SJCRH30 (cell line): ENCODE measurements at regions not wholly inside any gene's neighbourhood (a gene's known extent, or its start where the extent isn't known, plus 50 kb on each side); places are given as distances from the start of the nearest gene placed in this dataset.

Experiments used
- DNase-seq, 2 experiments: peaks; one replicate each; pipeline ENCODE4 v3.0.0-alpha.2; 2015 to 2020
- H3K27ac ChIP-seq: fragments of 250-450 bp; sonication (Bioruptor Pico); 2 replicates; pipeline ENCODE4 v1.5.1; 2020; ENCODE audit warnings: mild to moderate bottlenecking, moderate library complexity
- H3K27me3 ChIP-seq: fragments of 250-450 bp; sonication (Bioruptor Pico); 2 replicates; pipeline ENCODE4 v1.5.1; 2020; ENCODE audit warnings: mild to moderate bottlenecking, moderate library complexity
- H3K36me3 ChIP-seq: fragments of 250-450 bp; sonication (Bioruptor Pico); 2 replicates; pipeline ENCODE4 v1.5.1; 2020; ENCODE audit warnings: mild to moderate bottlenecking, moderate library complexity
- H3K4me1 ChIP-seq: fragments of 250-450 bp; sonication (Bioruptor Pico); 2 replicates; pipeline ENCODE4 v1.5.1; 2020; ENCODE audit warnings: mild to moderate bottlenecking, moderate library complexity
- H3K4me3 ChIP-seq: fragments of 250-450 bp; sonication (Bioruptor Pico); 2 replicates; pipeline ENCODE4 v1.5.1; 2020; ENCODE audit warnings: mild to moderate bottlenecking, moderate library complexity
- H3K9me3 ChIP-seq: fragments of 250-450 bp; sonication (Bioruptor Pico); replicated peaks from 2 replicates; pipeline ENCODE4 v1.5.1; 2020; ENCODE audit warnings: mild to moderate bottlenecking, moderate library complexity

DNA sequence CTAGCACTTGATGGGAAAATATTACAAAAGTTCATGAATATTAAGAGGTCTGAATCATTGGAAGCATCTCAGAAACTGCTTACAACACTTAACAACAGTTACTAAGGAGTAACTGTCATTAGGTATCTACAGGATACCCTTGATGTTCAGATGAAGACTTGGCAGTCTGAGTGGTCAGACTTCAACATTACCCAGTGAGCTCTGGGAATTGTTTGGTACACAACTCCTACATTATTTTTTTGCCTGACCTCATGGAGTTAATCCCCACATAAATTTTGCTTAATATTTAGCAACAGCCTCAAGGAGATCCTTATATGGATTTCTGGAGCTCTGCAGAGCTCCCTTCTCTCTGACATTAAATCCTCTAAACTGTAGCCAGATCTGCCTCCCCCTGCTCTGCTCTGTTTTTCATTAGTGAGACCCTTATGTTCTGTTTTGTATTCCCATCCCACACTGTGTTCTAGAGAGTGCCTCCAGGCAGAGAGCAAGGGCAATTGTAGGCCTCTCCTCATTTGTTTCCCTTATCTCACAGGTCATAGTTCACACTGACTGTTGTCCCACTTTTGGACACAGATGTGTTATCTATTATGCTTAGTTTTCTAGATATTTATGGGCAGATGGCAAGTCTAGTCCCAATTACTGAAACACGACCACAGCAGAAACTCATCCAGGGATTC is 368.8 kb downstream of the GASK1B start:
- Histone ChIP-seq H3K4me1 (no peaks in the 10 kb centered on the region), H3K9me3 (no peaks in the 10 kb centered on the region), H3K27ac (no peak overlapping the region), H3K27me3 (no peaks in the 10 kb centered on the region), H3K36me3 (no peaks in the 10 kb centered on the region), H3K4me3 (no peak overlapping the region)
- no peak for DNase-seq

DNA sequence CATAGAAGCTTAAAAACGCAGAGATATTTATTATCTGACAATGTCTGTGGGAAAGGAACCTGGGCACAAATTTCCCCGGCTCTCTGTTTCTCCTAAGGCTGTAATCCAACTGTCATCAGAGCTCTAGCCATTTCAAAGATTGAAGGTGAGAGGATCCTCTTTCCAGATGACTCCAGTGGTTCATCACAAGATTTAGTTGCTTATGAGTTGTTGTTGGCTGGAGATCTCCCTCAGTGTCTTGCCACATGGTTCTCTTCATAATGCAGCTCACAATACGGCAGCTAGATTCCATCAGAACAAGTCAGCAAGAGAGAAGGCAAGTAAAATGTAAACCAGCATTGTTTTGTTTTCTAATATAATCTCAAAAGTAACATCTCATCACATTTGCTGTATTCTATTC is 369.4 kb downstream of the GASK1B start:
- Histone ChIP-seq H3K9me3 (no peaks in the 10 kb centered on the region), H3K27me3 (no peaks in the 10 kb centered on the region), H3K36me3 (no peaks in the 10 kb centered on the region), H3K4me3 (no peak overlapping the region), H3K4me1 (no peaks in the 10 kb centered on the region), H3K27ac (no peak overlapping the region)
- DNase-seq, result no peak

DNA sequence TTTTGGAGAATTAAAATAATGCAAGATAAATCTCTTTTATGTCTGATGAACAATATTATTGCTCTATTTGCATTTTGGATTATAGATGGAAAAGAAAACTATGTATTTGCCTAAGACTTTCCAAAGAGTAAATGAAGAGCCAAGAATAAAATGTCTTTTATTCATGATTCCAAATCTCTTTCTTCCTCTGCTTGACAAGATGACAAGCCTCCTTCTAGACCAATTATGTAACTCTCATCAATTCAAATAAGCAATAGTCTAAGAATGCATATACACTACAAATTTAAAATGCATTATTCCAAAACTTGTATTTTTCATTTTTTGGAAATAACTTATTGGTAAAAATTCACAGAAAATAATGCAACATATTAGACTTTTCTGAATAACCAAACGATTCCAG is 377.3 kb downstream of the GASK1B start:
- H3K27ac ChIP-seq, result no peak overlapping the region
- DNase-seq, result no peak
- H3K27me3 ChIP-seq, result no peaks in the 10 kb centered on the region
- no peaks in the 10 kb centered on the region for H3K36me3 ChIP-seq
- H3K4me1 ChIP-seq, result no peaks in the 10 kb centered on the region
- H3K9me3 ChIP-seq, result no peaks in the 10 kb centered on the region
- H3K4me3 ChIP-seq, result no peak overlapping the region

GRCh38 chr4:157792716-157793115 is 380.1 kb downstream of the GASK1B start:
- Histone ChIP-seq H3K4me3 (no peak overlapping the region), H3K27me3 (no peaks in the 10 kb centered on the region), H3K9me3 (no peaks in the 10 kb centered on the region), H3K27ac (no peak overlapping the region), H3K4me1 (no peaks in the 10 kb centered on the region), H3K36me3 (no peaks in the 10 kb centered on the region)
- no peak for DNase-seq

- Histone ChIP-seq H3K4me1 (no peaks in the 10 kb centered on the region), H3K36me3 (no peaks in the 10 kb centered on the region), H3K9me3 (no peaks in the 10 kb centered on the region), H3K27ac (no peak overlapping the region), H3K4me3 (no peak overlapping the region), H3K27me3 (no peaks in the 10 kb centered on the region)
- DNase-seq, result no peak
Measured at GRCh38 chr4:157791236-157791635, 381.6 kb downstream of the GASK1B start.

DNA sequence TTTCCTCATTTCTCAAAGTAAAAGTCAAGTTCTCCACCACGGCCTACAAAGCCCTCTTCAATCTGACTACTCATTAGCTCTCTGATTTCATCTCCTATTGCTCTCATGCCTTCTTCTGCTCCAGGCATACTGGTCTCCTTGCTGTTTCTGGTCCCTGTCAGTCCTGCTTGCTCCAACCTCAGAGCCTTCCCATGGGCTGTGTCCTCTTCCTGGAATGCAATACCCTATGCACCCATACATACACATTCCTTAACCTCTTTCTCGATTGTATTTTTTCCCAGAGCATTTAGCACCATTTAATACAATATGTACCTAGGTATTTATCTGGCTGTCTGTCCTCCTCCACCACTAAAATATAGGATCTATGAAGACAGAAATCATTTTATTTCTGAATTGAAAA is 385.2 kb downstream of the GASK1B start:
- Histone ChIP-seq H3K9me3 (no peaks in the 10 kb centered on the region), H3K27ac (no peak overlapping the region), H3K36me3 (no peaks in the 10 kb centered on the region), H3K27me3 (no peaks in the 10 kb centered on the region), H3K4me1 (no peaks in the 10 kb centered on the region), H3K4me3 (no peak overlapping the region)
- no peak for DNase-seq

GRCh38 chr4:157781361-157781760 is 391.5 kb downstream of the GASK1B start:
- H3K9me3 ChIP-seq, result no peaks in the 10 kb centered on the region
- H3K4me1 ChIP-seq, result no peaks in the 10 kb centered on the region
- no peak overlapping the region for H3K27ac ChIP-seq
- H3K27me3 ChIP-seq, result no peaks in the 10 kb centered on the region
- no peaks in the 10 kb centered on the region for H3K36me3 ChIP-seq
- H3K4me3 ChIP-seq, result no peak overlapping the region
- DNase-seq, result no peak

DNA sequence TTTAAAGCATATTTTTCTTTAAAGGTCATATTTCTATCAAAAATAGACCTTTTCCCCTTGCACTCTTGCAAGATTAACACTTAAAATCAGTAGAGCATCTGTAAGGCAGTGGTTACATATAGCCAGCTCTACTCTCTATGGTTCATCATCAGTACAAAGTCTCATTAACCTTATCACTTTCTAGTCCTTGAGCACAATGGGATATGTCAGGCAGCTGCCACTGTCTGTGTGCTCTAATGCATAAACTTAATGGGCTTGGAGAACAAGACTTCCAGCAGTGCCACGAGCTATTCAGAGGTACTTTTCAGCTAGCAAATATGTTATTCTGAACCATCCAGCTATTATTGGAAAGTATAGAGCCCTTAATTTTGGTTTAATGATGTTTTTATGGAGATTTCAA is 393.7 kb downstream of the GASK1B start:
- DNase-seq, result no peak
- H3K36me3 ChIP-seq, result no peaks in the 10 kb centered on the region
- H3K4me3 ChIP-seq, result no peak overlapping the region
- no peaks in the 10 kb centered on the region for H3K27me3 ChIP-seq
- H3K27ac ChIP-seq, result no peak overlapping the region
- H3K9me3 ChIP-seq, result no peaks in the 10 kb centered on the region
- H3K4me1 ChIP-seq, result no peaks in the 10 kb centered on the region

DNA sequence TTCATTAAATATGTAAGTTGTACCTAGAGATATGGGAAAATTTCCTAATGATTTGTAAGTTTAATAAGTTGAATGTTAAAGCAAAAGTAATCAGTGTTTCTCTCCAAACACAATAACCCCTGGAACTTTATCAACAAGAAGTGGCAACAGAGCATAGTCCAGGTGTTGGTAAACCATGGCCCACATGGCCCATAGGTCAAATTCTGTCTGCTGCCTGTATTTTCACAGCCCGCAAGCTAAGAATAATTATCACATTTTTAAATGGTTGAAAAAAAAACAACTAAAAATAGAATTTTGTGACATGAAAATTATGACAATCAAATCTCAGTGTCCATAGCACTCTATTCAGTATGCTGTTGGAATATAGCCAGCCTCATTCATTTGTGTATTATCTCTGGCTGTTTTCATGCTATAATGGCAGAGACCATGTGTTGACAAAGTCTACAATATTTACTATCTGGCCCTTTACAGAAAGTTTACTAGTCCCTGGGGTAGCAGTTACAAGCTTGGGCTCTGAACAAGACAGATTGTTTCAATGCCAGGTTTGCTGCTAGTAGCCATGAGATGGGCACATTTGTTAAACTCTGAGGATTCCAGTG is 395.8 kb downstream of the GASK1B start:
- no peak for DNase-seq
- Histone ChIP-seq H3K27me3 (no peaks in the 10 kb centered on the region), H3K4me1 (no peaks in the 10 kb centered on the region), H3K9me3 (no peaks in the 10 kb centered on the region), H3K27ac (no peak overlapping the region), H3K4me3 (no peak overlapping the region), H3K36me3 (no peaks in the 10 kb centered on the region)

DNA sequence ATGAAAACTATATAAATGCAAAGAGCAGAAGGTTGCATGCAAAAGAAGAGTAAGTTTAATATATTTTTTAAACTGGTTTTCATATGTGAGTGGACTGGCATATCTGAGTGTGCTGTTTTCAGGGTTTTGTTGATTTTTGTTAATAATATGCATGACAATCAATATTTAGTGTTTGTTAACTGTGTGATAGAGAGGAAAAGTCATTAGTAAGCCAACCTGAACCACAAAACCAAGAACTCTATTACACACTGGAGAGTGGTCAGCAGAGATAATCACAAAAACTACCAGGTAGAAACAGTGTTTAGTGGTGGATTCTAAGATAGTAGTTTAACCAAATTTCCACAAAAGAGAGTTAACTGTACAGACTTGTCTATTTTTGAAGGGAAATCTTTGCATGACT is 396.9 kb downstream of the GASK1B start:
- Histone ChIP-seq H3K4me1 (no peaks in the 10 kb centered on the region), H3K36me3 (no peaks in the 10 kb centered on the region), H3K27ac (no peak overlapping the region), H3K27me3 (no peaks in the 10 kb centered on the region), H3K9me3 (no peaks in the 10 kb centered on the region), H3K4me3 (no peak overlapping the region)
- no peak for DNase-seq

DNA sequence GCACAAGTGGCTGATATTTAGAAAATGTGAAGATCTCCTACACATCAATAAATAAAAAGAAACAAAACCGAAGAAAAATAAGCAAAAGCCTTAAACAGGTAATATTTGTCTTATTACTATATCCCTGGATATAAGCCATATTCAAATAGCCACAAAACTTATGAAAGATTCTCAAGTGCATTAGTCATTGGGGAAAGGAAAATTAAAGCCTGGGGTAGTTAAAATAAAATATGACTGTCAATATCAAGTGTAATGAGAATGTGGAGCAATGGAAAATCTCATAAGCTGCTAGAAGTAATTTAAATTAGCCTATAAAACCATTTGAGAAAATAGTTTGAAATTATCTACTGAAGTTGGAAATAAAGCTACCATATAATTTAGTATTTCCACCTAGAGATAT is 399.9 kb downstream of the GASK1B start:
- no peak for DNase-seq
- no peaks in the 10 kb centered on the region for H3K27me3 ChIP-seq
- H3K4me1 ChIP-seq, result no peaks in the 10 kb centered on the region
- no peak overlapping the region for H3K27ac ChIP-seq
- H3K4me3 ChIP-seq, result no peak overlapping the region
- H3K36me3 ChIP-seq, result no peaks in the 10 kb centered on the region
- H3K9me3 ChIP-seq, result no peaks in the 10 kb centered on the region

- no peaks in the 10 kb centered on the region for H3K4me1 ChIP-seq
- no peaks in the 10 kb centered on the region for H3K9me3 ChIP-seq
- no peaks in the 10 kb centered on the region for H3K36me3 ChIP-seq
- no peaks in the 10 kb centered on the region for H3K27me3 ChIP-seq
- H3K4me3 ChIP-seq, result no peak overlapping the region
- no peak overlapping the region for H3K27ac ChIP-seq
- no peak for DNase-seq
Measured at GRCh38 chr4:157768419-157768818, 404.4 kb downstream of the GASK1B start.

- Histone ChIP-seq H3K4me1 (no peaks in the 10 kb centered on the region), H3K4me3 (no peak overlapping the region), H3K27me3 (no peaks in the 10 kb centered on the region), H3K27ac (no peak overlapping the region), H3K9me3 (no peaks in the 10 kb centered on the region), H3K36me3 (no peaks in the 10 kb centered on the region)
- no peak for DNase-seq
Measured at GRCh38 chr4:157763490-157763889, 409.3 kb downstream of the GASK1B start.

DNA sequence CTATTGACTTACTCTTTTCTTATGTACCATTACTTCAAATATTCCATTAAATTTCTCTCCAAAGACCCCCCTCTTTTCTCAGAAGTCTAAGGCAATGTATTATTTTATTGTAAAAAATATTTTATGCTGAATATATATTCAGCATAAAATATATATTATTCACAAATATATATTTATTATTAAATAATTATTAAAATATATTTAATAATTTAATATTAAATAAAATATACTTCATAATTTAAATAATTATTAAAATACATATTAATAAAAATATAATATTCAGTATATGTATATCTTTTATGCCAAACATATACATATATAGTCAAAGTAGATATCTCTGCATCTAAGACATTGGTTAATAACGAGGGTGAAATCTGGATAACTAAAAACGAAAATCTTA is 418.4 kb downstream of the GASK1B start:
- no peak for DNase-seq
- Histone ChIP-seq H3K36me3 (no peaks in the 10 kb centered on the region), H3K27me3 (no peaks in the 10 kb centered on the region), H3K27ac (no peak overlapping the region), H3K4me3 (no peak overlapping the region), H3K4me1 (no peaks in the 10 kb centered on the region), H3K9me3 (no peaks in the 10 kb centered on the region)

DNA sequence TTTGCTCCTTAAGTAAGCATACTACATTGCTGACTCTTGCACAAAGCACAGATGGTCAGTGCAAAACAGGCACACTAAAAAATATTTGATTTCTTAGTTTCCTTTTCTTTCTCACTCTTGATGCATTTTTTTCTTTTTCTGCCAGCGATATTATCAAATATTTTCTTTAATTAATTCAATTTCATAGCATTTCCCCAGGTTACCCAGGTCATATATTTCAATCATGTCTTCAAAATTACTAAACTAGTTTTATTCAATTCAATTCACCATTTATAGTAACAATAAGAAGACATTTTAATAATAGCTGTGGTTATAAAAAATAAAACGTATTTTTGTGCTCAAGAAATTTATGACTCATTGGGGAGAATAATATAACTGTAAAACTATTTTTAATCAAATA is 421.2 kb downstream of the GASK1B start:
- Histone ChIP-seq H3K4me1 (no peaks in the 10 kb centered on the region), H3K27ac (no peak overlapping the region), H3K9me3 (no peaks in the 10 kb centered on the region), H3K36me3 (no peaks in the 10 kb centered on the region), H3K4me3 (no peak overlapping the region), H3K27me3 (no peaks in the 10 kb centered on the region)
- DNase-seq, result no peak

DNA sequence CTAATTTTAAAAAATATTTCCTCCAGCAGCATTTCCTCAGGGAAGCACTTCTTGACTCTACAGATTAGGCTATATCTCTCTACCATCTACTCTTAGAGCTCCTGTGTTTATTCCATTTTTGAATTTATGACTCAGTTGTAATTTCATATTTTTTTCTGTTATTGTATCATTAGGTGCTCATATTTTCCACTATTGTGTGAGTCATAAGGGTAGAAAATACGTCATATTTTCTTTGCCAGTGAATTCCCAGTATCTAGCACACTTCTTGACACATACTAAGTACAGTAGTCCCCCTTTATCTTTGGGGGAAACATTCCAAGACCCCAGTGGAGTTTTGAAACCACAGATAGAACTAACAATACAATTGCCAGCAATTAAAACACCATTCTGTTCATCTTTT is 431.2 kb downstream of the GASK1B start:
- no peak overlapping the region for H3K4me3 ChIP-seq
- no peaks in the 10 kb centered on the region for H3K27me3 ChIP-seq
- no peaks in the 10 kb centered on the region for H3K4me1 ChIP-seq
- H3K9me3 ChIP-seq, result no peaks in the 10 kb centered on the region
- no peak overlapping the region for H3K27ac ChIP-seq
- no peak for DNase-seq
- no peaks in the 10 kb centered on the region for H3K36me3 ChIP-seq
